ENCODE measurements at regions not wholly inside any gene's neighbourhood (a gene's known extent, or its start where the extent isn't known, plus 50 kb on each side); places are given as distances from the start of the nearest gene placed in this dataset.
"Not testable (repeated sequence)": the region's sequence is repeated elsewhere in the genome, so short reads cannot be mapped to it uniquely, and the experiment has no call there.

GRCh38 chr7:6939126-6939525 lies 113.1 kb upstream of the CCZ1B start:
- not testable (repeated sequence) for DNase-seq

GRCh38 chr7:6939896-6940295 lies 113.8 kb upstream of the CCZ1B start:
- DNase-seq, result not testable (repeated sequence)

GRCh38 chr7:6946873-6947272 lies 120.8 kb upstream of the CCZ1B start:
- not testable (repeated sequence) for DNase-seq

- DNase-seq, result not testable (repeated sequence)
Measured at GRCh38 chr7:6950231-6950630, 124.2 kb upstream of the CCZ1B start.

GRCh38 chr7:6951553-6951952 lies 125.5 kb upstream of the CCZ1B start:
- DNase-seq, result not testable (repeated sequence)

- DNase-seq, result peak; percentile 4
Measured at GRCh38 chr7:6953138-6953797, 127.2 kb upstream of the CCZ1B start.

GRCh38 chr7:6953798-6954181 lies 127.7 kb upstream of the CCZ1B start:
- DNase-seq, result not testable (repeated sequence)

- not testable (repeated sequence) for DNase-seq
Measured at GRCh38 chr7:6955385-6955784, 129.3 kb upstream of the CCZ1B start.

GRCh38 chr7:6955990-6956566 lies 130.0 kb upstream of the CCZ1B start:
- not testable (repeated sequence) for DNase-seq

GRCh38 chr7:6958371-6958770 lies 132.3 kb upstream of the CCZ1B start:
- not testable (repeated sequence) for DNase-seq

GRCh38 chr7:6959942-6960341 lies 133.9 kb upstream of the CCZ1B start:
- not testable (repeated sequence) for DNase-seq

- DNase-seq, result not testable (repeated sequence)
Measured at GRCh38 chr7:6962871-6963270, 136.8 kb upstream of the CCZ1B start.

GRCh38 chr7:6965051-6965450 lies 139.0 kb upstream of the CCZ1B start:
- DNase-seq, result peak; percentile 67

GRCh38 chr7:6970180-6970579 lies 144.1 kb upstream of the CCZ1B start:
- not testable (repeated sequence) for DNase-seq

- DNase-seq, result not testable (repeated sequence)
Measured at GRCh38 chr7:6974876-6975275, 148.8 kb upstream of the CCZ1B start.

GRCh38 chr7:6975346-6975745 lies 149.3 kb upstream of the CCZ1B start:
- not testable (repeated sequence) for DNase-seq

- not testable (repeated sequence) for DNase-seq
Measured at GRCh38 chr7:6977368-6977767, 151.3 kb upstream of the CCZ1B start.

- DNase-seq, result not testable (repeated sequence)
Measured at GRCh38 chr7:6978326-6978725, 152.3 kb upstream of the CCZ1B start.

- DNase-seq, result not testable (repeated sequence)
Measured at GRCh38 chr7:6979456-6979855, 153.4 kb upstream of the CCZ1B start.

- not testable (repeated sequence) for DNase-seq
Measured at GRCh38 chr7:6982375-6982774, 156.3 kb upstream of the CCZ1B start.

- DNase-seq, result not testable (repeated sequence)
Measured at GRCh38 chr7:6986892-6987291, 160.8 kb upstream of the CCZ1B start.

GRCh38 chr7:6988608-6989007 lies 162.5 kb upstream of the CCZ1B start:
- DNase-seq, result not testable (repeated sequence)

- DNase-seq, result not testable (repeated sequence)
Measured at GRCh38 chr7:6989968-6990367, 163.9 kb upstream of the CCZ1B start.

- DNase-seq, result not testable (repeated sequence)
Measured at GRCh38 chr7:6990426-6991152, 164.5 kb upstream of the CCZ1B start.

Data from CD4-positive, alpha-beta T cell treated with Interleukin-10 for 1 hour (primary cell).